Esophagus squamous epithelium (tissue), 4 donors: ENCODE measurements at regions not wholly inside any gene's neighbourhood (a gene's known extent, or its start where the extent isn't known, plus 50 kb on each side); places are given as distances from the start of the nearest gene placed in this dataset.

Experiments used
- CTCF ChIP-seq, 6 experiments: fragments of 450-650 bp in 4 of 6; fragments of 200-600 bp in 2 of 6; sonication (generic) in 2 of 6; IDR thresholded peaks; one replicate each; pipeline ENCODE4 v1.5.1; 2016 to 2019; ENCODE audit warnings: antibody characterized with exemption in 6 of 6, mild to moderate bottlenecking in 4 of 6, moderate library complexity in 4 of 6
- POLR2A ChIP-seq, 4 donors: fragments of 450-650 bp; IDR thresholded peaks; one replicate each; pipeline ENCODE4 v1.6.1; 2017; ENCODE audit warnings: antibody characterized with exemption in 4 of 4, mild to moderate bottlenecking in 4 of 4, moderate library complexity in 3 of 4

GRCh38 chr3:35987386-35987785, 348.1 kb downstream of the ARPP21 start:
- TF ChIP-seq CTCF (IDR thresholded peaks at IDR 0.05) (no peak), POLR2A (IDR thresholded peaks at IDR 0.05) (no peak)
